ENCODE measurements at regions not wholly inside any gene's neighbourhood (a gene's known extent, or its start where the extent isn't known, plus 50 kb on each side); places are given as distances from the start of the nearest gene placed in this dataset.
"Not testable (repeated sequence)": the region's sequence is repeated elsewhere in the genome, so short reads cannot be mapped to it uniquely, and the experiment has no call there.

DNA sequence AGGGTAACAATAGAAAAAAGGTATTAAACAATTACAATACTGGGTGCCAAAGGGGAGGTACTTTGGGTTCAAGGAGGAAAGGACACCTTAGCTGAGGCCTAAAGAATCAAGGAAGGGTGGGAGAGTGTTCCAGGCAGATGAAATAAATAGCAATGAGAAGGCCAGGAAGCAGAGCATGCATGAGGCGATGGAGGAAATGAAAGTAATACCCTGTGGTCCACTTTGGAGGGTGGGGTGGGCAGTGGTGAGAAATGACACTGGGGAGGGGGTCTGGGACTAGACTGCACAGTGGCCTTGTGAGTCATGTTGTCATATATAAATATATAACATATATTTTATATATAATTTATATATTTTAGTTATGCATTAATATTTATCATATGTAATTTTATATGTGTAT lies 55.9 kb downstream of the BHLHE40 start:
- no peak for DNase-seq

GRCh38 chr3:5035692-5036391 lies 56.6 kb downstream of the BHLHE40 start:
- no peak for DNase-seq

DNA sequence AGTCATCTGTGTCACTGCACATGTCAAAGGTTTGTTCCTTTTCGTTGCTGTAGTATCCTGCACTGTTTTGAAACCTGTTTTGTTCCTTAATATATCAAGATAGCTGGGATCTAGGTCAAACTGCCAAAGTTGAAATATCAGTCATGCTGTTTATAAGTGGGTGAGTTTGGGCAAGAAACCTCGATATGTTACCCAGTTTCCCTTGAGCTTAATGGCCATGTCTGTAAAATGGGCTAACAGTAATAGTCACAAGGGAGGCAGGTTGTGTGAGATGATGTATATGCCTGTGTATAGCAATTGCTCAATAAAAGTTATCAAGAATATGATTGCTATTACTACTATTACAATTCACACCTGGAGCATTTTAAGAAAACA lies 57.1 kb downstream of the BHLHE40 start:
- DNase-seq: no peak

DNA sequence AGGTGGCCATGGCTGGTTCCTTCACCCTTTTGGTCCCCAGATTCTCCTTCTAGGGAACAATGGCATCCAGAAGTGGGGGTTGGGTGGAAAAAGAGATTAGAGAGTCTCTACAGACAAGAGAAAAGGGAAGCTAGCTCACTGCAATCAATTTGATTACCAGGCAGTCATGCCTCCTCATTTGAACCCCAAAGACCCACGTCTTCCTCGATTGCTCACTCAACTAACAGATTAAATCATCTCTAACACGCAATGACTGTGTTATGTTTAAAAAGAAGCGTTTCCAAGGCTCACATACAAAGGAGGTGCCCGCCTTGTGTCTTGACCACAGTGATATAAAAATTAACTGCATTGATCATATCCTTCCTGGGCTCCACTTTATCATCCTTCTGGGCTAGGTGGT lies 57.6 kb downstream of the BHLHE40 start:
- DNase-seq: no peak

DNA sequence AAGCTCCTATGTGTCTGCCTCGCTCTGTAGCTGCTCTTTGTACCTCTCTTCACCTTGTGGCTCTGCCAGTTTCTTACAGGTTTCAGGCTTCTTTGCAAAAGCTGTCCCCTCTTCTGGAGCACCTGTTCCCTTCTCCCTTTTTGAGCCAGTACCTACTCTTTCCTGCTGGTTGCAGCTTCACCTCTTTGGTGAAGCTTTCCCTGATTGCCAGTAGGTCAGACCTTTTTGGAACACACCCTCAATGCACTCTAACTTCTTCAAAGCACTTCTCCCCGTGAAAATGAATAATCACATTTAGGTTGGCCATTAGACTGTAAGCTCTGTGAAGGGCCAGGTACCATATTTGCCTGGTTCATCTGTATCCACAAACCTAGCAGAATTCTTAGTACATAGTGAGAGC lies 60.3 kb downstream of the BHLHE40 start:
- DNase-seq: no peak

DNA sequence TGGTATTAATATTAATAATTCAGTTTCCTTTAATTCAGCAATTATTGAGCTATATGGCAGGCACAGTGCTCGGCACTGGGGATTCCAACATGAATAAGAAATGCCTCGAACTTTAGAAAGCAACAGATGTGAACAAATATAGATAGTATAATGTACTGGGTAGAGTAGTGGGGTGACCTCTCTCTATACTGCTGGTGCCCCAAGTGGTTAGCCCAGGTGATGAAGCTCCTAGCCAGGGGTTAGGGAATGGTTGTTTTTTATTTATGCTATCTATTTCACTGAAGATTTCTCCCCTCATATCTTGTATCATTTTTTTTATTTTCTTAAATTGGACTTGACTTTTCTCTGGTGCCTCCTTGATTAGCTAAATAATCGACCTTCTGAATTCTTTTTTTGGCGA lies 62.1 kb downstream of the BHLHE40 start:
- no peak for DNase-seq

DNA sequence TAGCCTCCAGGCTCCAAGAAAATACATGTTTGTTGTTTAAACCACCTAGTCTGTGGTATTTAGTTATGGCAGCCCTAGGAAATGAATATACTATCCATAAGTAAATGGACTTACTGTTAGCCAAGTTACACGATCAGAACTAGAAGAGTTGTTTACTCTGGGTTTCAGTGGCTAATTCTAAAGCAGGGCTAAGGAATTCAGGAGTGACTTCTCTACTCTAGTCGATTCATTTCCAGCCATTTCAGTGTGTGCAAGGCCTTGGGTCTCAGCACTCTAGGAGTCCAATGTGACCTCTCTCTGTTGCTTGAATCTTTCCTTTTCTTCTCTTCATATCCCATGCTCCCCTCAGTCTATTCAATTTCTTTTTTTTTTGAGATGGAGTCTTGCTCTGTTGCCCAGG lies 66.7 kb downstream of the BHLHE40 start:
- DNase-seq: no peak

GRCh38 chr3:5047764-5048419 lies 68.7 kb downstream of the BHLHE40 start:
- no peak for DNase-seq

- DNase-seq: no peak
Observed at GRCh38 chr3:5051772-5052171, 70.3 kb upstream of the ARL8B start.

DNA sequence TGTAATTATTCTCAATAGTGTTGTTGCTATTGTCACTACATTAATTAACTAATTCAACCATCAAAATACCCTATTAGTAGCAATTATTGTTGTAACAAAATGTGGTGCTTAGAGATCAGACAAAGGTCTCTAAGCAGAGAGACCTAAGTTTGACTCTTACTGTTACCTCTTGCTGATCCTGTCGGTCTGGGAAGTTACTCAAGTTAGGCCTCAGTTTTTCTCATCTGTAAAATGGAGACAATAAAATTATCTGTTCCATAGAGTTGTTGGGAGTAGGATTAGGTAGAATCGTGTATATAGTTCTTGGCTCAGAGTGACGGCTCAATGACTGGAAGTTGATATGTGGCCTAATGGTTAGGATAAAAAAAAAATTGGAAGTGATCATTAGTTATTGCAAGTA lies 69.8 kb upstream of the ARL8B start:
- no peak for DNase-seq

DNA sequence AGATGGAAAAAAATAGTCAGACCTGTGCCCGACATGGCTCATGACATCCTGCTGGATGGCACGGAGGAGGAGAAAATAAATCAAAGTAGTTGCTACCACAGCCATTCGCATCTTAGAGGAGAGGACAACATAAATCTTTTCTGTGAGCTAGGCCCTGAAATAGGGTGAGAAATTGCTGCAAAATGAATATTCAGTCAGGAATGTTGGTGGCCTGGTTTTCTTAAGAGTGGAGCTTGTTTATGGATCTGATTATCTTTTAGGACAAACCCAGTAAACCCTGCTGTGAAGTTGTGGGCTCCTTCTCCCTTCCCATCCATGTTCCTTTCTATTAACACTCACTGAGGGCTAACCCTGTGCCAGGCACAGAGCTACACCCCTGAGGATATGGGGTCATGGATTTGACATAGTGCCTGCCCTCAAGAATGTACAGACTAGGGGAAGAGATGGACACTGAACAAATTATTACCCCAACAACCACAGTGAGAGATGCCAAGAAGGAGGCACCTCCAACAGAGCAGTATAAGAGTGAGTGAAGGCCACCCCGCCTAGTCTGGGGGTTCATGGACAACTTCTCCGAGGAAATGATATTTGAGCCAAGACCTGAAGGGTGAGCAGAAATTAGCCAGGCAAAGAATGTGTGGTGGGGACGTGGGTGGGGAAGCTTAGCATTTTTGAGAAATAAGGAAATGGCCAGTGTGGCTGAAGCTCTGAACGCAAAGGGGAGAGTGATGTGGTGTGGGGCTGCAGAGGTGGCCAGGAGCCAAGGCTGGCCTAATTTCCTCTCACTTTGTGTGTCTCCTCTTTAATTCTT lies 68.9 kb upstream of the ARL8B start:
- DNase-seq: no peak

- DNase-seq: no peak
Observed at GRCh38 chr3:5054098-5054497, 68.0 kb upstream of the ARL8B start.

- not testable (repeated sequence) for DNase-seq
Observed at GRCh38 chr3:5054579-5054978, 67.5 kb upstream of the ARL8B start.

DNA sequence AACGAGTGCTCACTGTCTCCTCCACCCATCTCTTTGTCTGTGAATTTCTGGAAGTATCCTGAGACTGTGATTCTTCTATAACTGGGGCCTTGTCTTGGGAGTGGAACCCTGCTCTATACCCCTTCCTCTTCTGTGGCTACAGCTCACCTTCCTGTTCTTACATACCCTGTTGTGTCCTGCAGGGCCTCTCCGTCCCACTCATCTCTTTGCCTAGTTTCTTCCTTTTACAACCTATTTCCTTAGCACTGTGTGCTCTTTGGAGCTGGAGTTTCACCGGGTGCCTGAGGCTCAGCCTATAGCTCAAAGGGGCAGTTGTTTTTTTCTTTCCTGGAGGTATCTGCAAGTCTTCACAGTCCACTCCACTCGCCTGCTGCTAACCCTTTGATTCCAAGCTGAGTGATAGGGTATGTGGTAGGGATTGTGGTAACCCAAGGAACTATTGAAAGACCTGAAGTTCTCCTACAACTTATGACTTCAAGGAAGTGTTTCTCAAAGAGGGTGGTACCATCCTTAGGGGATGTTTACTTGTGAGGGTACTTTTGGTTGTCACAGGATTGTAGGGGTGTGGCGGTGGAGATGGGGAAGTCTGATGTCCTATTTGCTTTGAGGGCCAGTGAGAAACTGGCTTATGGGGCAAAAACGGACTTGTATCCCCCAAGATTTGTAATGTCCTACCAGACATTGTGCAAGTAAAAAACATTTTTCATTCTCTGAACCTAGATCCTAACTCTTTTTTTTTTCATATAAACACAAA lies 66.6 kb upstream of the ARL8B start:
- DNase-seq: no peak

DNA sequence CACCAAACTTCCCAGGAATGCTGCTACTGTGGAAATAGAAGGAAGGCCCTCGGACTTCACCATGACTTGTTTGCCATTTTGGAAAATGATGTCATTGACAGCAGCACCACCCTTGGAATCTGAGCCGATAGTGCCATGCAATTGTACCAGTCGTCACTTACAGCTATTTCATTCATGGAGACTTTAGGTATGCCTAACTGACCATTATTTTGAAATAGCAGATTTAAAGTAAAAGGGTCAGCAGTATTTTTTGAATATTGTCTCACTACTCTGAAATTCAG lies 66.0 kb upstream of the ARL8B start:
- DNase-seq: no peak

GRCh38 chr3:5057272-5057671 lies 64.8 kb upstream of the ARL8B start:
- DNase-seq: no peak

DNA sequence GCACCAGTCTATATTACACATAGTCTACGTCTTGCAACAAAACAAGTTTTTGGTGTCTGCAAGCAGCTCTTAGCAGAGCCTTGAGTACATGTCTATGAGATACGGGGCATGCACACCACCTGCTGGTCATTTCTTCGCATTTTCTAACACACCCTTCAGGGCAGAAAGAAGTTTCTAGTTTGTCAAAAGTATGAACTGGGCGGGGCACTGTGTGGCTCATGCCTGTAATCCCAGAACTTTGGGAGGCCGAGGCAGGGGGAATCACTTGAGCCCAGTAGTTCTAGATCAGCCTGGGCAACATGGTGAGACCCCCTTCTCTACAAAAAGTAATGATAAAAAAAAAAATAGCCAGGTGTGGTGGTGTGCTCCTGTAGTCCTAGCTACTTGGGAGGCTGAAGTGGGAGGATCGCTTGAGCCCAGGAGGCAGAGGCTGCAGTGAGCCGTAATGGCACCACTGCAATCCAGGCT lies 64.2 kb upstream of the ARL8B start:
- DNase-seq: peak; percentile 87

DNA sequence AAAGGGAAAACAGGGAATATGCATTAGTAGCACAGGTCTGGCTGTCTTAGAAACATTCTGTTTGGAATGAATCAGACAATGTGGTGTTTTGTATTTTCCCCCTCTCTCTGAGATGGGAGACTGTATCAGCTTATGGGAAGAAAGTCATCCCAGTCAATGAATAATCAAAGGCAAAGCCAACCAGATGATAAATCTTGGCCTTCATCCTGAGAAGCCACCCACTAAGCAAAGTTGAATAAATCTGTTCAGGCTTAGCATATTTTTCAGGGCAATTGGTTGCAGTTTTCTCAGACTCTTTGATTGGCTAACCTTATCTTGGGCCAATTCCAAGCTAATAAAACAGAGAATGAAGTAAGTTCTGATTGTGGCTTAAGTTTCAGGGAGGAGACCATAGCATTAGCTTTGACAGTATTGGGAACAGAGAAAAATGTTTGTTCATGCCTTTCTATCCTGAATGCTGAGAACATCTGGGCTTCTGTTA lies 63.6 kb upstream of the ARL8B start:
- DNase-seq: no peak

DNA sequence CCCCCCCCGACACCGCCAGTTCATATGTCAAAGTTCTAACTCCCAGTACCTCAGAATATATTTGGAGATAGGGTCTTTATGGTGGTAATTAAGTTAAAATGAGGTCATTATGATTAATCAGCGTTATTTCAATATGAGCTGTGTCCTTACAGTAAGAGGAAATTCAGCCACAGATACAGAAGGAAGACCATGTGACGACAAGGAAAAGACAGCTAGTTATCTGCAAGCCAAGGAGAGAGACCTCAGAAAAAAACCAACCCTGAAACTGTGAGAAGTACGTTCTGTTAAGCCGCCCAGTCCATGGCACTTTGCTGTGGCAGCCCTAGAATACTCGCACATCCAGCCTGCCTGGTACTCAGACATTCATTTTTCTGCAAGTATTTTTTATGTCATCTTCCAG lies 62.3 kb upstream of the ARL8B start:
- no peak for DNase-seq

- no peak for DNase-seq
Observed at GRCh38 chr3:5061218-5061569, 60.9 kb upstream of the ARL8B start.

DNA sequence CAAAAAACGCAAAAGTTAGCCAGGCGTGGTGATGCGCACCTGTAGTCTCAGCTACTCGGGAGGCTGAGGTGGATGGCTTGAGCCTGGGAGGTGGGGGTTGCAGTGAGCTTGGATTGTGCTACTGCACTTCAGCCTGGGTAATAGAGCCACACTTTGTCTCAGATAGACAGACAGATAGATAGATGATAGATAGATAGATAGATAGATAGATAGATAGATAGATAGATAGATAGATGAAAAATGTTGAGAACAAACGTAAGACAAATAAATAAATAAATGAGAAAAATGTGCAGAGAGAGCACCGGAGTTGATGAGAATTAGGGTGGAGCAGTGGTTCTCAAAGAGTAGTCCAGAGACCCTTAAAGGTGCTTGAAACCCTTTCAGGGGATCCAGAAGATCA lies 58.4 kb upstream of the ARL8B start:
- no peak for DNase-seq

- no peak for DNase-seq
Observed at GRCh38 chr3:5068531-5069050, 53.5 kb upstream of the ARL8B start.

DNA sequence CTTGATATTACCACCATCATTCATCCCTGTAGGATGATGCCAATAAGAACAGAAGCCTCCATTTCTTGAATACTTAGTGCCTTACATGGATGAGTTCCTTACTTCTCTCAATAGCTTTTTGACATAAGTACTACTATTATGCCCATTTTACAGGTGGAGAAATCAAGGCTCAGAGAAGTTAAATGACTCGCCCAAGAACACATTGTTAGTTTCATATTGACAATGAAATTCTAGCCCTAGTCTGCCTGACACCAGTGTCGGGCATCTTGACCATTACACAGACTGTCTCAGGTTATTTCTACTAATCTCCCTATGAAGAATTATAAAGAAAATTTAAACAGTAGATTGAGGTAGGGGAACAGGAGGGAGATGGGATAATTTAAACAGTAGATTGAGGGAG lies 52.5 kb upstream of the ARL8B start:
- no peak for DNase-seq
